ENCODE measurements at regions not wholly inside any gene's neighbourhood (a gene's known extent, or its start where the extent isn't known, plus 50 kb on each side); places are given as distances from the start of the nearest gene placed in this dataset.

GRCh38 chr16:76071690-76072089, 205.5 kb upstream of the CNTNAP4 start:
- TF ChIP-seq CTCF (IDR thresholded peaks at IDR 0.05; ENCODE audit: poor library complexity): no peak
- TF ChIP-seq EZH2 (IDR thresholded peaks at IDR 0.05; ENCODE audit: borderline replicate concordance): no peak
- 91% methylated on average over 2 of the region's 2 CpGs for WGBS (ENCODE audit: low lambda C conversion rate, missing lambda C conversion rate)

GRCh38 chr16:76081967-76082366, 195.2 kb upstream of the CNTNAP4 start:
- Histone ChIP-seq H3K27ac (no peak overlapping the region), H3K4me3 (no peak overlapping the region), H3K9me2 (replicated peaks; ENCODE audit: insufficient read depth) (no peaks in the 10 kb centered on the region), H3K9me3 (ENCODE audit: low read depth) (no peaks in the 10 kb centered on the region), H2AFZ (no peak overlapping the region), H3K36me3 (replicated peaks; ENCODE audit: insufficient read depth, low read depth) (no peaks in the 10 kb centered on the region), H4K20me1 (ENCODE audit: insufficient read depth, poor library complexity, severe bottlenecking) (no peaks in the 10 kb centered on the region), H3K4me2 (no peak overlapping the region), H3K27me3 (no peaks in the 10 kb centered on the region), H3K4me1 (ENCODE audit: insufficient read depth) (no peaks in the 10 kb centered on the region), H3K79me2 (no peaks in the 10 kb centered on the region)
- DNase-seq (ENCODE audit: low spot score): no peak
- no peak for TF ChIP-seq EZH2phosphoT487 (IDR thresholded peaks at IDR 0.05; ENCODE audit: low read depth, severe bottlenecking, unreplicated experiment)
- TF ChIP-seq CTCF (IDR thresholded peaks at IDR 0.05; ENCODE audit: poor library complexity): no peak
- TF ChIP-seq EZH2 (IDR thresholded peaks at IDR 0.05; ENCODE audit: borderline replicate concordance): no peak
- 59% methylated on average over 6 of the region's 6 CpGs for WGBS (ENCODE audit: low lambda C conversion rate, missing lambda C conversion rate)

More at GRCh38 chr16:76071690-76072089, 205.5 kb upstream of the CNTNAP4 start:
- H4K20me1 ChIP-seq (ENCODE audit: insufficient read depth, poor library complexity, severe bottlenecking): no peaks in the 10 kb centered on the region
- no peaks in the 10 kb centered on the region for H3K27me3 ChIP-seq
- no peak for DNase-seq (ENCODE audit: low spot score)
- no peak overlapping the region for H3K4me2 ChIP-seq
- no peaks in the 10 kb centered on the region for H3K4me1 ChIP-seq (ENCODE audit: insufficient read depth)
- no peak overlapping the region for H3K4me3 ChIP-seq
- H3K9me2 ChIP-seq (replicated peaks; ENCODE audit: insufficient read depth): no peaks in the 10 kb centered on the region
- H3K27ac ChIP-seq: no peak overlapping the region
- H3K36me3 ChIP-seq (replicated peaks; ENCODE audit: insufficient read depth, low read depth): no peaks in the 10 kb centered on the region
- H3K9me3 ChIP-seq (ENCODE audit: low read depth): no peaks in the 10 kb centered on the region
- H3K79me2 ChIP-seq: no peaks in the 10 kb centered on the region
- no peak overlapping the region for H2AFZ ChIP-seq

GRCh38 chr16:76106647-76107046, 170.6 kb upstream of the CNTNAP4 start:
- Histone ChIP-seq H3K27me3 (no peaks in the 10 kb centered on the region), H3K9me2 (replicated peaks; ENCODE audit: insufficient read depth) (no peaks in the 10 kb centered on the region), H3K79me2 (no peaks in the 10 kb centered on the region), H3K27ac (no peak overlapping the region), H3K4me1 (ENCODE audit: insufficient read depth) (no peaks in the 10 kb centered on the region), H3K36me3 (replicated peaks; ENCODE audit: insufficient read depth, low read depth) (no peaks in the 10 kb centered on the region), H4K20me1 (ENCODE audit: insufficient read depth, poor library complexity, severe bottlenecking) (no peaks in the 10 kb centered on the region), H3K9me3 (ENCODE audit: low read depth) (peaks cover 6% of the 10 kb centered on the region), H3K4me3 (no peak overlapping the region), H2AFZ (no peak overlapping the region), H3K4me2 (no peak overlapping the region)
- 96% methylated on average over 6 of the region's 6 CpGs for WGBS (ENCODE audit: low lambda C conversion rate, missing lambda C conversion rate)
- TF ChIP-seq EZH2 (IDR thresholded peaks at IDR 0.05; ENCODE audit: borderline replicate concordance): no peak
- no peak for TF ChIP-seq EZH2phosphoT487 (IDR thresholded peaks at IDR 0.05; ENCODE audit: low read depth, severe bottlenecking, unreplicated experiment)
- no peak for TF ChIP-seq CTCF (IDR thresholded peaks at IDR 0.05; ENCODE audit: poor library complexity)
- DNase-seq (ENCODE audit: low spot score): no peak

GRCh38 chr16:76108460-76108859, 168.7 kb upstream of the CNTNAP4 start:
- no peaks in the 10 kb centered on the region for H4K20me1 ChIP-seq (ENCODE audit: insufficient read depth, poor library complexity, severe bottlenecking)
- H3K4me3 ChIP-seq: no peak overlapping the region
- no peak overlapping the region for H3K4me2 ChIP-seq
- H3K9me2 ChIP-seq (replicated peaks; ENCODE audit: insufficient read depth): no peaks in the 10 kb centered on the region
- no peak overlapping the region for H3K27ac ChIP-seq
- TF ChIP-seq EZH2phosphoT487 (IDR thresholded peaks at IDR 0.05; ENCODE audit: low read depth, severe bottlenecking, unreplicated experiment) (no peak), CTCF (IDR thresholded peaks at IDR 0.05; ENCODE audit: poor library complexity) (no peak), EZH2 (IDR thresholded peaks at IDR 0.05; ENCODE audit: borderline replicate concordance) (no peak)
- no peaks in the 10 kb centered on the region for H3K36me3 ChIP-seq (replicated peaks; ENCODE audit: insufficient read depth, low read depth)
- DNase-seq (ENCODE audit: low spot score): no peak
- no peaks in the 10 kb centered on the region for H3K27me3 ChIP-seq
- no peaks in the 10 kb centered on the region for H3K9me3 ChIP-seq (ENCODE audit: low read depth)
- no peak overlapping the region for H2AFZ ChIP-seq
- no peaks in the 10 kb centered on the region for H3K79me2 ChIP-seq
- H3K4me1 ChIP-seq (ENCODE audit: insufficient read depth): no peaks in the 10 kb centered on the region
- 95% methylated on average over 1 of the region's 1 CpG for WGBS (ENCODE audit: low lambda C conversion rate, missing lambda C conversion rate)

Measured in hepatocyte (in vitro differentiated cells).